ENCODE measurements at regions not wholly inside any gene's neighbourhood (a gene's known extent, or its start where the extent isn't known, plus 50 kb on each side); places are given as distances from the start of the nearest gene placed in this dataset.

- Histone ChIP-seq H3K9ac (ENCODE audit: low read length) (no peak overlapping the region), H3K4me2 (ENCODE audit: low read length) (no peak overlapping the region), H2AFZ (ENCODE audit: low read length) (no peak overlapping the region), H3K27me3 (ENCODE audit: insufficient read depth, low read length) (no peaks in the 10 kb centered on the region), H3K79me2 (ENCODE audit: insufficient read depth, low read length) (no peaks in the 10 kb centered on the region), H3K9me3 (ENCODE audit: low read length) (no peaks in the 10 kb centered on the region), H3F3A (ENCODE audit: insufficient read depth, low read length) (no peaks in the 10 kb centered on the region), H3K4me3 (ENCODE audit: low read depth, low read length, poor library complexity, severe bottlenecking) (no peak overlapping the region), H3K36me3 (ENCODE audit: insufficient read depth, low read length) (no peaks in the 10 kb centered on the region), H3K27ac (ENCODE audit: low read depth, low read length, poor library complexity, severe bottlenecking) (no peak overlapping the region), H3K9me2 (ENCODE audit: low read depth, low read length) (no peaks in the 10 kb centered on the region), H4K20me1 (ENCODE audit: insufficient read depth, low read length) (no peaks in the 10 kb centered on the region), H3K4me1 (ENCODE audit: insufficient read depth, low read length, severe bottlenecking) (no peaks in the 10 kb centered on the region)
- TF ChIP-seq EZH2 (IDR thresholded peaks at IDR 0.05; ENCODE audit: borderline replicate concordance, low read length): no peak
- TF ChIP-seq CTCF (IDR thresholded peaks at IDR 0.05; ENCODE audit: low read length): no peak
These were observed 195.7 kb downstream of the CENPW start for GRCh38 chr6:126535595-126535994.

- H3K4me3 ChIP-seq (ENCODE audit: low read depth, low read length, poor library complexity, severe bottlenecking): no peak overlapping the region
- no peaks in the 10 kb centered on the region for H3K79me2 ChIP-seq (ENCODE audit: insufficient read depth, low read length)
- H3K9me2 ChIP-seq (ENCODE audit: low read depth, low read length): no peaks in the 10 kb centered on the region
- no peak overlapping the region for H3K9ac ChIP-seq (ENCODE audit: low read length)
- H3K36me3 ChIP-seq (ENCODE audit: insufficient read depth, low read length): no peaks in the 10 kb centered on the region
- no peak overlapping the region for H3K4me2 ChIP-seq (ENCODE audit: low read length)
- no peak overlapping the region for H2AFZ ChIP-seq (ENCODE audit: low read length)
- H3K4me1 ChIP-seq (ENCODE audit: insufficient read depth, low read length, severe bottlenecking): no peaks in the 10 kb centered on the region
- H3K9me3 ChIP-seq (ENCODE audit: low read length): no peaks in the 10 kb centered on the region
- TF ChIP-seq CTCF (IDR thresholded peaks at IDR 0.05; ENCODE audit: low read length) (no peak), EZH2 (IDR thresholded peaks at IDR 0.05; ENCODE audit: borderline replicate concordance, low read length) (no peak)
- no peak overlapping the region for H3K27ac ChIP-seq (ENCODE audit: low read depth, low read length, poor library complexity, severe bottlenecking)
- H3K27me3 ChIP-seq (ENCODE audit: insufficient read depth, low read length): no peaks in the 10 kb centered on the region
- no peaks in the 10 kb centered on the region for H3F3A ChIP-seq (ENCODE audit: insufficient read depth, low read length)
- H4K20me1 ChIP-seq (ENCODE audit: insufficient read depth, low read length): no peaks in the 10 kb centered on the region
These were observed 197.3 kb downstream of the CENPW start for GRCh38 chr6:126537061-126537816.

- no peaks in the 10 kb centered on the region for H4K20me1 ChIP-seq (ENCODE audit: insufficient read depth, low read length)
These were observed 199.1 kb downstream of the CENPW start for GRCh38 chr6:126539022-126539421.

More at GRCh38 chr6:126539022-126539421, 199.1 kb downstream of the CENPW start:
- Histone ChIP-seq H3F3A (ENCODE audit: insufficient read depth, low read length) (no peaks in the 10 kb centered on the region), H3K4me2 (ENCODE audit: low read length) (no peak overlapping the region), H3K79me2 (ENCODE audit: insufficient read depth, low read length) (no peaks in the 10 kb centered on the region), H3K9ac (ENCODE audit: low read length) (no peak overlapping the region), H3K9me3 (ENCODE audit: low read length) (no peaks in the 10 kb centered on the region), H2AFZ (ENCODE audit: low read length) (no peak overlapping the region), H3K9me2 (ENCODE audit: low read depth, low read length) (no peaks in the 10 kb centered on the region), H3K27ac (ENCODE audit: low read depth, low read length, poor library complexity, severe bottlenecking) (no peak overlapping the region), H3K27me3 (ENCODE audit: insufficient read depth, low read length) (no peaks in the 10 kb centered on the region), H3K4me1 (ENCODE audit: insufficient read depth, low read length, severe bottlenecking) (no peaks in the 10 kb centered on the region), H3K36me3 (ENCODE audit: insufficient read depth, low read length) (no peaks in the 10 kb centered on the region), H3K4me3 (ENCODE audit: low read depth, low read length, poor library complexity, severe bottlenecking) (no peak overlapping the region)
- TF ChIP-seq CTCF (IDR thresholded peaks at IDR 0.05; ENCODE audit: low read length) (no peak), EZH2 (IDR thresholded peaks at IDR 0.05; ENCODE audit: borderline replicate concordance, low read length) (no peak)

All from OCI-LY1 (cell line).